CD4-positive, alpha-beta T cell (primary cell): ENCODE measurements at regions not wholly inside any gene's neighbourhood (a gene's known extent, or its start where the extent isn't known, plus 50 kb on each side); places are given as distances from the start of the nearest gene placed in this dataset.

Experiments used
- ATAC-seq: fragments of 200-7000 bp; cut with Tn5 transposase; one replicate; pipeline ENCODE4 v1.10.0; 2022; ENCODE audit warnings: mild to moderate bottlenecking; ENCODE audit not compliant: poor library complexity
- CTCF ChIA-PET: fragments of 350-600 bp; sonication (Branson Sonifier 250); formaldehyde crosslinking; loops from one replicate; lab custom pipeline; 2021; ENCODE audit warnings: antibody characterized with exemption, inconsistent platforms; lab: Charles Lee
- POLR2A ChIA-PET: fragments of 350-600 bp; sonication (Branson Sonifier 250); formaldehyde crosslinking; loops from one replicate; lab custom pipeline; 2021; ENCODE audit warnings: antibody characterized with exemption, inconsistent platforms; lab: Charles Lee
- DNase-seq, 14 experiments: peaks; one replicate each; pipeline ENCODE4 v3.0.0-alpha.2; 2013 to 2020; ENCODE audit warnings: mixed read lengths in 2 of 14
- H3K27ac ChIP-seq, 2 donors: one replicate each; pipeline versions ENCODE4 v1.5.1 to v1.7.0; 2013; ENCODE audit warnings: low read length in 2 of 2, low read depth in 1 of 2, mild to moderate bottlenecking in 1 of 2
- H3K27me3 ChIP-seq, 2 experiments: 1 replicate in 1 of 2; 2 replicates in 1 of 2; pipeline versions ENCODE4 v1.6.1 to v1.7.0; 2013; ENCODE audit warnings: low read length in 2 of 2, control low read depth in 1 of 2, mild to moderate bottlenecking in 1 of 2, moderate library complexity in 1 of 2; ENCODE audit not compliant: insufficient read depth in 2 of 2, control insufficient read depth in 1 of 2
- H3K36me3 ChIP-seq: one replicate; pipeline ENCODE4 v1.6.1; 2013; ENCODE audit warnings: low read length, control low read depth; ENCODE audit not compliant: insufficient read depth
- H3K4me1 ChIP-seq: one replicate; pipeline ENCODE4 v1.6.1; 2013; ENCODE audit warnings: low read length, control low read depth; ENCODE audit not compliant: insufficient read depth
- H3K4me3 ChIP-seq: one replicate; pipeline ENCODE4 v1.5.1; 2013; ENCODE audit warnings: mild to moderate bottlenecking, low read length, moderate library complexity
- H3K9me3 ChIP-seq, 2 experiments: 1 replicate in 1 of 2; 2 replicates in 1 of 2; pipeline versions ENCODE4 v1.6.1 to v1.7.0; 2013; ENCODE audit warnings: low read length in 2 of 2, mild to moderate bottlenecking in 2 of 2, control low read depth in 1 of 2, moderate library complexity in 1 of 2; ENCODE audit not compliant: control insufficient read depth in 1 of 2, insufficient read depth in 1 of 2
- H3K27ac Mint-ChIP-seq: one replicate; pipeline ENCODE4 v1.8.0; 2020; ENCODE audit warnings: mixed read lengths
- H3K27me3 Mint-ChIP-seq: one replicate; pipeline ENCODE4 v1.8.0; 2021; ENCODE audit warnings: mixed read lengths
- H3K36me3 Mint-ChIP-seq: one replicate; pipeline ENCODE4 v1.8.0; 2021; ENCODE audit warnings: low read depth, mixed read lengths
- H3K4me1 Mint-ChIP-seq: one replicate; pipeline ENCODE4 v1.8.0; 2021; ENCODE audit warnings: low read depth, mixed read lengths
- H3K4me3 Mint-ChIP-seq: one replicate; pipeline ENCODE4 v1.8.0; 2020; ENCODE audit warnings: mild to moderate bottlenecking, mixed read lengths
- H3K9me3 Mint-ChIP-seq: one replicate; pipeline ENCODE4 v1.8.0; 2020; ENCODE audit warnings: mixed read lengths
- intact Hi-C, 2 experiments: fragments of 100-400 bp; cut with DNase I in 1 of 2; cut with micrococcal nuclease in 1 of 2; formaldehyde crosslinking; loops; one replicate each; pipeline versions ENCODE4 v1.15.1 to v1.9.0; 2023 to 2025; cut with DNase I, micrococcal nuclease
- TF ChIP-seq, protein P1 (sequence below): fragments of 200-600 bp; IDR thresholded peaks from one replicate; pipeline ENCODE4 v1.8.0; 2022; ENCODE audit warnings: antibody characterized with exemption, mild to moderate bottlenecking

- Histone ChIP-seq H3K4me1 (no peaks in the 10 kb centered on the region), H3K9me3 (peaks cover 0 to 4% of the 10 kb centered on the region in 2 experiments), H3K36me3 (no peaks in the 10 kb centered on the region), H3K27ac (no peak overlapping the region), H3K4me3 (no peak overlapping the region), H3K27me3 (no peaks in the 10 kb centered on the region)
- ChIA-PET CTCF (no interaction called here), POLR2A (no interaction called here)
- Mint-ChIP-seq H3K4me1 (no peaks in the 10 kb centered on the region), H3K36me3 (no peaks in the 10 kb centered on the region), H3K4me3 (no peak overlapping the region), H3K27me3 (no peaks in the 10 kb centered on the region), H3K27ac (no peak overlapping the region), H3K9me3 (no peaks in the 10 kb centered on the region)
- ATAC-seq (no peak), DNase-seq (no peak)
- TF ChIP-seq, protein P1, sequence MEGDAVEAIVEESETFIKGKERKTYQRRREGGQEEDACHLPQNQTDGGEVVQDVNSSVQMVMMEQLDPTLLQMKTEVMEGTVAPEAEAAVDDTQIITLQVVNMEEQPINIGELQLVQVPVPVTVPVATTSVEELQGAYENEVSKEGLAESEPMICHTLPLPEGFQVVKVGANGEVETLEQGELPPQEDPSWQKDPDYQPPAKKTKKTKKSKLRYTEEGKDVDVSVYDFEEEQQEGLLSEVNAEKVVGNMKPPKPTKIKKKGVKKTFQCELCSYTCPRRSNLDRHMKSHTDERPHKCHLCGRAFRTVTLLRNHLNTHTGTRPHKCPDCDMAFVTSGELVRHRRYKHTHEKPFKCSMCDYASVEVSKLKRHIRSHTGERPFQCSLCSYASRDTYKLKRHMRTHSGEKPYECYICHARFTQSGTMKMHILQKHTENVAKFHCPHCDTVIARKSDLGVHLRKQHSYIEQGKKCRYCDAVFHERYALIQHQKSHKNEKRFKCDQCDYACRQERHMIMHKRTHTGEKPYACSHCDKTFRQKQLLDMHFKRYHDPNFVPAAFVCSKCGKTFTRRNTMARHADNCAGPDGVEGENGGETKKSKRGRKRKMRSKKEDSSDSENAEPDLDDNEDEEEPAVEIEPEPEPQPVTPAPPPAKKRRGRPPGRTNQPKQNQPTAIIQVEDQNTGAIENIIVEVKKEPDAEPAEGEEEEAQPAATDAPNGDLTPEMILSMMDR: no peak
- intact Hi-C loops: no loop called here
Measured at GRCh38 chr4:54400188-54400587, 171.1 kb downstream of the PDGFRA start.

DNA sequence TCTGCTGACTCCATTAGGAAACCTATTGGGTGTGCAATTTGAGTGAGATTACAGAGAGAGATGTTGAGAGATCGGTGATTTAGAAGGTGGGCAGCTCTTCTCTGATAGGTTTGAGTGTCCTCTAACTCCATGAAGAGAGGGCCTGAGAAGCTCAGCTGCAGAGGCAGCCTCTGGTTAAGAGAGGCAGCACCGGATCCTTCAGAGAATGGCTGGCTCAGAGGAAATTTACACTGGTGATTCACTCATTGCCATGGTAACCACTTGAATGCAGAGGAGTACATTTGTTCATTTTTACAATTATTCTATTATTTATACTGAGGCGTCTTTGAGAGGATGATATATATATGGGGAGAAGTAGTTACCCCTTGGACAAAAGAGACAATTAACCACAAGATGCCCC is 171.7 kb downstream of the PDGFRA start:
- H3K4me3 ChIP-seq: no peak overlapping the region
- DNase-seq (no peak), ATAC-seq (no peak)
- no peaks in the 10 kb centered on the region for H3K27me3 Mint-ChIP-seq
- H3K9me3 ChIP-seq: peaks cover 0 to 4% of the 10 kb centered on the region in 2 experiments
- CTCF ChIA-PET: no interaction called here
- intact Hi-C loops: no loop called here
- H3K36me3 ChIP-seq: no peaks in the 10 kb centered on the region
- H3K9me3 Mint-ChIP-seq: no peaks in the 10 kb centered on the region
- H3K27ac ChIP-seq: no peak overlapping the region
- H3K36me3 Mint-ChIP-seq: no peaks in the 10 kb centered on the region
- H3K4me1 Mint-ChIP-seq: no peaks in the 10 kb centered on the region
- no peaks in the 10 kb centered on the region for H3K27me3 ChIP-seq
- H3K4me1 ChIP-seq: no peaks in the 10 kb centered on the region
- TF ChIP-seq, protein P1: no peak
- no peak overlapping the region for H3K4me3 Mint-ChIP-seq
- no peak overlapping the region for H3K27ac Mint-ChIP-seq
- POLR2A ChIA-PET: no interaction called here

GRCh38 chr4:54402880-54403480 is 173.9 kb downstream of the PDGFRA start:
- intact Hi-C loops: no loop called here
- Mint-ChIP-seq H3K27me3 (no peaks in the 10 kb centered on the region), H3K4me1 (no peaks in the 10 kb centered on the region), H3K4me3 (no peak overlapping the region), H3K9me3 (no peaks in the 10 kb centered on the region), H3K36me3 (no peaks in the 10 kb centered on the region), H3K27ac (no peak overlapping the region)
- Histone ChIP-seq H3K4me3 (no peak overlapping the region), H3K27ac (no peak overlapping the region), H3K4me1 (no peaks in the 10 kb centered on the region), H3K36me3 (no peaks in the 10 kb centered on the region), H3K9me3 (peaks cover 0 to 4% of the 10 kb centered on the region in 2 experiments), H3K27me3 (no peaks in the 10 kb centered on the region)
- DNase-seq (no peak), ATAC-seq (no peak)
- CTCF ChIA-PET: no interaction called here
- TF ChIP-seq, protein P1: no peak
- POLR2A ChIA-PET: no interaction called here
